Uterus (tissue), 2 donors: ENCODE measurements at regions not wholly inside any gene's neighbourhood (a gene's known extent, or its start where the extent isn't known, plus 50 kb on each side); places are given as distances from the start of the nearest gene placed in this dataset.
"Not testable (repeated sequence)": the region's sequence is repeated elsewhere in the genome, so short reads cannot be mapped to it uniquely, and the experiment has no call there.

Experiments
- CTCF ChIP-seq, 4 experiments: fragments of 200-600 bp in 2 of 4; fragments of 450-650 bp in 2 of 4; sonication (generic) in 2 of 4; IDR thresholded peaks; one replicate each; pipeline ENCODE4 v1.5.1; 2016 to 2019; ENCODE audit warnings: antibody characterized with exemption in 4 of 4, mild to moderate bottlenecking in 2 of 4, moderate library complexity in 1 of 4
- POLR2A ChIP-seq, 2 donors: fragments of 450-650 bp; IDR thresholded peaks; one replicate each; pipeline ENCODE4 v1.6.1; 2016; ENCODE audit warnings: antibody characterized with exemption in 2 of 2, mild to moderate bottlenecking in 1 of 2, moderate library complexity in 1 of 2

- not testable (repeated sequence) for TF ChIP-seq CTCF, POLR2A (IDR thresholded peaks at IDR 0.05)
Observed at GRCh38 chr7:75511-75910, 116.9 kb upstream of the FAM20C start.
